Suprapubic skin (tissue), 3 donors: ENCODE measurements at regions not wholly inside any gene's neighbourhood (a gene's known extent, or its start where the extent isn't known, plus 50 kb on each side); places are given as distances from the start of the nearest gene placed in this dataset.

Experiments used
- EP300 ChIP-seq: sonication (generic); formaldehyde crosslinking; IDR thresholded peaks from one replicate; pipeline ENCODE4 v1.6.1; 2017; ENCODE audit warnings: antibody characterized with exemption
- TF ChIP-seq, protein P1 (sequence below), 2 donors: fragments of 200-600 bp in 1 of 2; fragments of 450-650 bp in 1 of 2; sonication (generic) in 1 of 2; IDR thresholded peaks; one replicate each; pipeline ENCODE4 v1.5.1; 2016 to 2019; ENCODE audit warnings: antibody characterized with exemption in 2 of 2, mild to moderate bottlenecking in 1 of 2, moderate library complexity in 1 of 2

DNA sequence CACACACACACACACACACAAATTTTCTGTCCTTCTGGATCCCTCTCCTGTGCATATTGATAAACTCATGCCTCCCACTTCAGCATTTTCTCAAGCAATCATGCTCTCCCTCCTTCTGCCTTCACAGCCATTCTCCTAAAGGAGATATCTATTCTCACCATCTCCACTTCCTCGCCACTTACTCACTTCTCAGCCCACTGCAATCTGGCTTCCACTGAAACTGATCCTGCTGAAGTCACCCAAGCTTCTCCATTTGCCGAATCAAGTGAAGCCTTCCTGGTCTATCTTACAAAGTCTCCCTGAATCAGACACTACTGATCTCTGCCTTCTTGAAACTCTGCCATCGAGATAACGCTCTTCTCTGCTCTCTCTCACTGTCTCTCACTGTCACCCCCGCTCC lies 54.0 kb upstream of the GNAO1 start:
- TF ChIP-seq, protein P1, sequence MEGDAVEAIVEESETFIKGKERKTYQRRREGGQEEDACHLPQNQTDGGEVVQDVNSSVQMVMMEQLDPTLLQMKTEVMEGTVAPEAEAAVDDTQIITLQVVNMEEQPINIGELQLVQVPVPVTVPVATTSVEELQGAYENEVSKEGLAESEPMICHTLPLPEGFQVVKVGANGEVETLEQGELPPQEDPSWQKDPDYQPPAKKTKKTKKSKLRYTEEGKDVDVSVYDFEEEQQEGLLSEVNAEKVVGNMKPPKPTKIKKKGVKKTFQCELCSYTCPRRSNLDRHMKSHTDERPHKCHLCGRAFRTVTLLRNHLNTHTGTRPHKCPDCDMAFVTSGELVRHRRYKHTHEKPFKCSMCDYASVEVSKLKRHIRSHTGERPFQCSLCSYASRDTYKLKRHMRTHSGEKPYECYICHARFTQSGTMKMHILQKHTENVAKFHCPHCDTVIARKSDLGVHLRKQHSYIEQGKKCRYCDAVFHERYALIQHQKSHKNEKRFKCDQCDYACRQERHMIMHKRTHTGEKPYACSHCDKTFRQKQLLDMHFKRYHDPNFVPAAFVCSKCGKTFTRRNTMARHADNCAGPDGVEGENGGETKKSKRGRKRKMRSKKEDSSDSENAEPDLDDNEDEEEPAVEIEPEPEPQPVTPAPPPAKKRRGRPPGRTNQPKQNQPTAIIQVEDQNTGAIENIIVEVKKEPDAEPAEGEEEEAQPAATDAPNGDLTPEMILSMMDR (IDR thresholded peaks at IDR 0.05) = no peak
- no peak for TF ChIP-seq EP300
